Mesodermal cell (in vitro differentiated cells): ENCODE measurements at regions not wholly inside any gene's neighbourhood (a gene's known extent, or its start where the extent isn't known, plus 50 kb on each side); places are given as distances from the start of the nearest gene placed in this dataset.

Experiments
- H3K27ac ChIP-seq: 2 replicates; pipeline ENCODE4 v1.7.0; 2013; ENCODE audit warnings: mild to moderate bottlenecking, low read depth, low read length, moderate library complexity; ENCODE audit not compliant: severe bottlenecking
- H3K36me3 ChIP-seq: 2 replicates; pipeline ENCODE4 v1.7.1; 2013; ENCODE audit warnings: mild to moderate bottlenecking, low read length, moderate library complexity; ENCODE audit not compliant: control insufficient read depth, insufficient read depth
- H3K4me1 ChIP-seq: one replicate; pipeline ENCODE4 v1.7.1; 2013; ENCODE audit warnings: mild to moderate bottlenecking, low read length; ENCODE audit not compliant: insufficient read depth, control insufficient read depth, poor library complexity, severe bottlenecking
- H3K4me3 ChIP-seq: 2 replicates; pipeline ENCODE4 v1.7.0; 2013; ENCODE audit warnings: low read length, control low read depth, mild to moderate bottlenecking; ENCODE audit not compliant: insufficient read depth, poor library complexity, severe bottlenecking; ENCODE audit errors: extremely low read depth
- H3K9me3 ChIP-seq: 2 replicates; pipeline ENCODE4 v1.7.1; 2013; ENCODE audit warnings: mild to moderate bottlenecking, low read length, moderate library complexity; ENCODE audit not compliant: control insufficient read depth
- WGBS, 2 experiments: methylation state at CpG; one replicate each; pipeline ENCODE4 v1.1.5; 2013; ENCODE audit warnings: missing lambda C conversion rate in 2 of 2; ENCODE audit not compliant: insufficient coverage in 2 of 2; 5-methylcytosine and 5-hydroxymethylcytosine counted together

GRCh38 chr5:68823301-68823700, 270.5 kb upstream of the SLC30A5 start:
- H3K9me3 ChIP-seq, result no peaks in the 10 kb centered on the region
- H3K4me1 ChIP-seq, result peaks cover 4% of the 10 kb centered on the region
- H3K27ac ChIP-seq, result no peak overlapping the region
- 100% methylated on average over 1 to 2 of the region's 6 CpGs for WGBS, 2 experiments
- H3K36me3 ChIP-seq, result no peaks in the 10 kb centered on the region
- no peak overlapping the region for H3K4me3 ChIP-seq

DNA sequence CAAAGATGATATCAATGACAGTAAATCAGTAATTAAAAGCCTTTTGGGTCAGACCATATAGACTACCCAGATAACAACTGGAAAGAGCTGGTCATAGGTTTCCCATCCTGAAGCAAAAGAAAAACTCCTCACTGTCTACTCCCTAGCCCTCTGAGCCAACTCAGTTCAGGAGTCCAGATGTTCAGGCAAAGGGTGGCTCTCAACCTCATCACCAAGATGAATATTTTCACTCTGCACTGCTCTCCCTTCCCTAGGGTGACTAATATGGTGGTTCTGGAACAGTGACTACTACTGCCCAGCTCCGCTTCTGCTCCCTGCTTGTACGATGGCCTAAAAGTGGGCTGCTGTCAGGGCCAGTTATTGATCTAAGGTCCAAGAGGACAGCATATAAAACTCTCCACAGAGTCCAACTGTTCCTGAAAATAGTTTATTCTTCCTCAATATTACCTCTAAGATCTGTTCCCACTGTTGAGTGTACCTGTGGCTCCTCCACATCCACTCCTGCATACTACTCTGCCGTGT, 263.4 kb upstream of the SLC30A5 start:
- 92 to 96% methylated on average over 1 to 3 of the region's 3 CpGs for WGBS, 2 experiments

DNA sequence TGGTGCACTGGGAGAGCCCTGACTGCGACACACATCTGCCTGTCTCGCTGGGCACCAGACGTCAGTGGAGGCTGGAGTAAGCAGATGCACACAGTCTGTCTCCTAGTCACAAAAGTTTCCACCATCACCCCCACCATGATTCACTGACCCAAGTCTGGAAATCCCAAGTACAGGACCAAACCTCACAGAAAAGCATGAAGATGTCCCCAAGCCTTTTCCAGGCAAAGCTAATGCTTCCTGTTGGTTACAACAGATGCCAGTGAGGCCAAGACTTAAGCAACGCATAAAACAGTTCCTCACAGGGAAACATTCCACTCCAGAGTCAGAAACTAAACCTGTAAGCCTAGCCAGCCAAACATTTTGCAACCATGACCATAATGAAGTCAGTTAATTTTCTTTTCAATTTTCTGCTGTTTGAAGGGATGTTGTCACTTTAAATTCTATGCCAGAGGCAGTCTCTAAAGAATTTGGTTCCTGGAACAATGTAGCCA, 259.3 kb upstream of the SLC30A5 start:
- 83 to 88% methylated on average over 3 to 4 of the region's 4 CpGs for WGBS, 2 experiments
- no peaks in the 10 kb centered on the region for H3K4me1 ChIP-seq
- no peaks in the 10 kb centered on the region for H3K36me3 ChIP-seq

More for the DNA sequence above, 263.4 kb upstream of the SLC30A5 start:
- Histone ChIP-seq H3K9me3 (no peaks in the 10 kb centered on the region), H3K27ac (no peak overlapping the region), H3K4me1 (no peaks in the 10 kb centered on the region), H3K36me3 (no peaks in the 10 kb centered on the region), H3K4me3 (no peak overlapping the region)

DNA sequence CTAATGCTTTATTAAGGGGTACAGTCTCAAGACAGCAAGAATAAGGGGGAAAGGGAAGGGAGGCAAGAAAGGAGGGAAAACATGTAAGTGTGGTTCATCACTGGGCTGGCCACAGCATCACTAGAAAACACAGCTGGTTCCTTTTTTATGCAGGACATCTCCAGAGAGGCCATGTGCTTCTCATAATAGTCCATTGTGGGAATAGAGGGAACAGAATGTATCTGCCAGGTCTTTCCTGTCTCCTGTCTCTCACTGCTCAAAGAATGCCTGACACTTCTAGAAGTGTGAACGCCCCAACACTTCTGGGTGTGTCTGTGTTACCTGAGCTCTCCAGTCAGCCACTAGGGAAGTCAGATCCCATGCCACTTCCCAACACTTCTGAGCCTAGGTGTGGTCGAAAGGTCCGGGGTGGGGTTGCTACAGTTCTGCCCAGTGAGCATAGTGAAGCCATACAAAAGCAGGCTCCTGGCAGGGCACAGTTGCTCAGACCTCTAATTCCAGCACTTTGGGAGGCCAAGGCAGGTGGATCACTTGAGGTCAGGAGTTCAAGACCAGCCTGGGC, 255.6 kb upstream of the SLC30A5 start:
- H3K36me3 ChIP-seq, result no peaks in the 10 kb centered on the region
- no peak overlapping the region for H3K4me3 ChIP-seq
- 58 to 89% methylated on average over 1 to 2 of the region's 3 CpGs for WGBS, 2 experiments
- no peak overlapping the region for H3K27ac ChIP-seq
- no peaks in the 10 kb centered on the region for H3K4me1 ChIP-seq
- H3K9me3 ChIP-seq, result no peaks in the 10 kb centered on the region

More for the DNA sequence above, 259.3 kb upstream of the SLC30A5 start:
- Histone ChIP-seq H3K4me3 (no peak overlapping the region), H3K9me3 (no peaks in the 10 kb centered on the region), H3K27ac (no peak overlapping the region)

DNA sequence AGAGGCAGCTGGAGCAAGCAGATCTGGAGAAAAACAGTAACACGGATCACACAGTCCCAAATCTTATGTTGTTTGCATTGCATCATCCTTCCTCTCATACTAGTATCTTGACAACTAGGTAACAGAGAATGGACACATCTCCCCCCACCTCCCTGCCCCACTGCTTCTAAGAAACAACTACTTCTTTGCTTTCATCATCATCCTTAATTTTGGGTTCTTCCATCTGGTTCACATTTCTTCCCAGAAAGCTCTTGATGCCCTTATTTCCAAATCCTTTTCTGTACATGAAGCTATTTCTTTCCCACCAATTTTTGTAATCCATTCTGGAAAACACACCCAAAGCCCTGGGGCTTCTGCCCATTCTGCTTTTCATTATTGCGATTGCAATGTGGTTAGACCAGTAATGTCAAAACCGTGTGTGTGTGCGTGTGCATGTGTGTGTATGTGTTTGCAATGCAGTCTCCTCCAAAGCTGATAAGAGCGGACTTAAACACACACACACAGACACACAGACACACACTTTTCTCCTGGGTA, 254.7 kb upstream of the SLC30A5 start:
- no peaks in the 10 kb centered on the region for H3K9me3 ChIP-seq
- no peak overlapping the region for H3K27ac ChIP-seq
- no peaks in the 10 kb centered on the region for H3K36me3 ChIP-seq
- peaks cover 4% of the 10 kb centered on the region for H3K4me1 ChIP-seq
- H3K4me3 ChIP-seq, result no peak overlapping the region
- 80 to 83% methylated on average over 1 of the region's 5 CpGs for WGBS, 2 experiments

- Histone ChIP-seq H3K27ac (no peak overlapping the region), H3K4me3 (no peak overlapping the region), H3K36me3 (no peaks in the 10 kb centered on the region), H3K4me1 (peaks cover 4% of the 10 kb centered on the region), H3K9me3 (no peaks in the 10 kb centered on the region)
- 100% methylated on average over 1 of the region's 3 CpGs for WGBS, 2 experiments
Measured at GRCh38 chr5:68843624-68844364, 250.0 kb upstream of the SLC30A5 start.

DNA sequence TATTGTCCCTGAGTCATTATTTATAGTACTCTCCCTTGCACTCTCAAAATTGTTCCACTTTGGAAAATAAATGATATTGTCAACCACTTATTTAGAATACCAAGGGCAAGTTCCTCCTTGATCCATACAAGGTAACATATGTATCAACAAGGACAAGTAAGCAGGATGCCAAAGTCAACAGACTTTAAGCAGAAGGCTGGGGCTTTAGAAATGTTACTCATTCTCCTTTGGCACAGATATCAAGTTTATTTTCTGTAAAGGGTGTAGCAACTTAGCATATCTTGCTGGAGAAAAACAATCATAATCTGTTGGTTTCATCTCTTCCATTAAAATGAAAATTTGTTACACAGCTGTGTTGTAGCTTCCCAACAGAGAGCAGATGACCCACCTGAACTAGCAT, 248.7 kb upstream of the SLC30A5 start:
- Histone ChIP-seq H3K36me3 (no peaks in the 10 kb centered on the region), H3K27ac (no peak overlapping the region), H3K4me3 (no peak overlapping the region), H3K4me1 (peaks cover 4% of the 10 kb centered on the region), H3K9me3 (no peaks in the 10 kb centered on the region)

GRCh38 chr5:68846828-68847227, 247.0 kb upstream of the SLC30A5 start:
- no peaks in the 10 kb centered on the region for H3K9me3 ChIP-seq
- H3K36me3 ChIP-seq, result no peaks in the 10 kb centered on the region
- WGBS, 2 experiments, result 89 to 100% methylated on average over 2 to 3 of the region's 3 CpGs
- no peak overlapping the region for H3K27ac ChIP-seq
- H3K4me3 ChIP-seq, result no peak overlapping the region
- peaks cover 4% of the 10 kb centered on the region for H3K4me1 ChIP-seq

- H3K36me3 ChIP-seq, result no peaks in the 10 kb centered on the region
- WGBS, 2 experiments, result 82 to 91% methylated on average over 3 of the region's 3 CpGs
- no peak overlapping the region for H3K27ac ChIP-seq
- H3K4me3 ChIP-seq, result no peak overlapping the region
- H3K4me1 ChIP-seq, result peaks cover 4% of the 10 kb centered on the region
- no peaks in the 10 kb centered on the region for H3K9me3 ChIP-seq
Measured at GRCh38 chr5:68848091-68848490, 245.7 kb upstream of the SLC30A5 start.

DNA sequence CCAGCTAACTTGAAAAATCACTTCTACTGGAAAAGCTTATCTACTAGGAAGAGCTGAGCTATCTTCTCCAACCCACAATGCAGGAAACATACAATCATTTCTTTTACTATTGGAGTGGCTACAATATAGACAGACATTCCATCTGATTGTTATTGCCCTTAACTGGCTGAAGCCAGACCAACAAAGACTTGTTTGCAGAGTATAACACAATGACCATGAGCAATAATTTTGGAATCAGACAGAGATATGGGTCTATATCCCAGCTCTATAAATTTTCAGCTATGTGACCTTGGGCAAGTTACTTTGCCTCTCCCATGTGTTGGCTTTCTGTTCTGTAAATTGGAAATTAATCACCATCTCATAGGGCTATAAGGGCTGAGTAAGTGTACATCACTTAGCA, 244.7 kb upstream of the SLC30A5 start:
- Histone ChIP-seq H3K4me3 (no peak overlapping the region), H3K36me3 (no peaks in the 10 kb centered on the region), H3K4me1 (no peaks in the 10 kb centered on the region), H3K27ac (no peak overlapping the region), H3K9me3 (no peaks in the 10 kb centered on the region)

- Histone ChIP-seq H3K36me3 (no peaks in the 10 kb centered on the region), H3K4me1 (no peaks in the 10 kb centered on the region), H3K4me3 (no peak overlapping the region), H3K9me3 (no peaks in the 10 kb centered on the region), H3K27ac (no peak overlapping the region)
- WGBS, 2 experiments, result 63% methylated on average over 1 of the region's 1 CpG; no CpG with 5 or more reads in 1 of the 2 experiments
Measured at GRCh38 chr5:68849906-68850305, 243.9 kb upstream of the SLC30A5 start.
